GM18868 (cell line): ENCODE measurements at regions not wholly inside any gene's neighbourhood (a gene's known extent, or its start where the extent isn't known, plus 50 kb on each side); places are given as distances from the start of the nearest gene placed in this dataset.
"Not testable (repeated sequence)": the region's sequence is repeated elsewhere in the genome, so short reads cannot be mapped to it uniquely, and the experiment has no call there.

Source experiments
- ATAC-seq: cut with Tn5 transposase; IDR thresholded peaks from one replicate; pipeline ENCODE4 v1.9.1; 2021; ENCODE audit warnings: mild to moderate bottlenecking, moderate library complexity; ENCODE audit not compliant: unreplicated experiment

- not testable (repeated sequence) for ATAC-seq
Observed at GRCh38 chr2:97431169-97431725, 158.4 kb downstream of the ANKRD36B start.

GRCh38 chr2:97422376-97422775 lies 167.3 kb downstream of the ANKRD36B start:
- ATAC-seq: not testable (repeated sequence)

GRCh38 chr2:97406340-97406739 lies 183.3 kb downstream of the ANKRD36B start:
- not testable (repeated sequence) for ATAC-seq

GRCh38 chr2:97405172-97405737 lies 184.4 kb downstream of the ANKRD36B start:
- ATAC-seq: not testable (repeated sequence)

GRCh38 chr2:97402678-97403077 lies 187.0 kb downstream of the ANKRD36B start:
- ATAC-seq: not testable (repeated sequence)

- ATAC-seq: not testable (repeated sequence)
Observed at GRCh38 chr2:97395691-97396090, 194.0 kb downstream of the ANKRD36B start.

- not testable (repeated sequence) for ATAC-seq
Observed at GRCh38 chr2:97385803-97386202, 203.9 kb downstream of the ANKRD36B start.

GRCh38 chr2:97375913-97376312 lies 213.8 kb downstream of the ANKRD36B start:
- not testable (repeated sequence) for ATAC-seq

GRCh38 chr2:97374426-97374825 lies 215.3 kb downstream of the ANKRD36B start:
- ATAC-seq: not testable (repeated sequence)

GRCh38 chr2:97363159-97363558 lies 226.5 kb downstream of the ANKRD36B start:
- ATAC-seq: not testable (repeated sequence)

GRCh38 chr2:97359861-97360584 lies 229.7 kb downstream of the ANKRD36B start:
- ATAC-seq: no peak

- no peak for ATAC-seq
Observed at GRCh38 chr2:97355887-97356286, 233.8 kb downstream of the ANKRD36B start.

- no peak for ATAC-seq
Observed at GRCh38 chr2:97355176-97355575, 234.5 kb downstream of the ANKRD36B start.

GRCh38 chr2:97354576-97354975 lies 235.1 kb downstream of the ANKRD36B start:
- ATAC-seq: no peak

GRCh38 chr2:97348841-97349240 lies 235.9 kb downstream of the ANKRD36 start:
- ATAC-seq: no peak

GRCh38 chr2:97348265-97348664 lies 235.3 kb downstream of the ANKRD36 start:
- ATAC-seq: no peak

- not testable (repeated sequence) for ATAC-seq
Observed at GRCh38 chr2:97344937-97345336, 232.0 kb downstream of the ANKRD36 start.

- ATAC-seq: not testable (repeated sequence)
Observed at GRCh38 chr2:97333674-97334073, 220.7 kb downstream of the ANKRD36 start.

GRCh38 chr2:97332184-97332583 lies 219.2 kb downstream of the ANKRD36 start:
- ATAC-seq: peak; percentile 42

GRCh38 chr2:97321936-97322713 lies 209.2 kb downstream of the ANKRD36 start:
- not testable (repeated sequence) for ATAC-seq

GRCh38 chr2:97315358-97315757 lies 202.4 kb downstream of the ANKRD36 start:
- not testable (repeated sequence) for ATAC-seq
